OCI-LY1 (cell line): ENCODE measurements at regions not wholly inside any gene's neighbourhood (a gene's known extent, or its start where the extent isn't known, plus 50 kb on each side); places are given as distances from the start of the nearest gene placed in this dataset.
A peak's percentile ranks its signal among the peaks of the same experiment; 100 is the strongest.

ENCODE experiments used
- H2AFZ ChIP-seq: fragments of 200-600 bp; sonication (generic), shearing (Covaris generic); 2 replicates; pipeline ENCODE4 v1.6.0; 2014; ENCODE audit warnings: antibody characterized with exemption, mild to moderate bottlenecking, low read length
- H3F3A ChIP-seq: fragments of 200-600 bp; sonication (generic), shearing (Covaris generic); 2 replicates; pipeline ENCODE4 v1.6.0; 2014; ENCODE audit warnings: mild to moderate bottlenecking, antibody characterized with exemption, low read length, moderate library complexity; ENCODE audit not compliant: insufficient read depth
- H3K27ac ChIP-seq: fragments of 200-600 bp; sonication (generic); 2 replicates; pipeline ENCODE4 v1.5.1; 2014; ENCODE audit warnings: low read length, mixed run types, mild to moderate bottlenecking, low read depth; ENCODE audit not compliant: poor library complexity, severe bottlenecking
- H3K27me3 ChIP-seq: fragments of 200-600 bp; sonication (generic); 2 replicates; pipeline ENCODE4 v1.6.0; 2014; ENCODE audit warnings: antibody characterized with exemption, mild to moderate bottlenecking, low read length, moderate library complexity; ENCODE audit not compliant: insufficient read depth
- H3K36me3 ChIP-seq: fragments of 200-600 bp; sonication (generic); 2 replicates; pipeline ENCODE4 v1.6.1; 2014; ENCODE audit warnings: mild to moderate bottlenecking, antibody characterized with exemption, low read length, moderate library complexity, mixed read lengths; ENCODE audit not compliant: insufficient read depth
- H3K4me1 ChIP-seq: fragments of 200-600 bp; sonication (generic); 2 replicates; pipeline ENCODE4 v1.5.1; 2014; ENCODE audit warnings: mild to moderate bottlenecking, low read length, moderate library complexity; ENCODE audit not compliant: insufficient read depth, severe bottlenecking
- H3K4me2 ChIP-seq: fragments of 200-600 bp; sonication (generic), shearing (Covaris generic); 2 replicates; pipeline ENCODE4 v1.6.1; 2014; ENCODE audit warnings: low read length
- H3K4me3 ChIP-seq: fragments of 200-600 bp; sonication (generic); 2 replicates; pipeline ENCODE4 v1.5.1; 2014; ENCODE audit warnings: low read length, low read depth, mild to moderate bottlenecking, mixed read lengths; ENCODE audit not compliant: poor library complexity, severe bottlenecking
- H3K79me2 ChIP-seq: fragments of 200-600 bp; shearing (Covaris generic); 2 replicates; pipeline ENCODE4 v1.6.1; 2016; ENCODE audit warnings: mixed run types, low read length, mixed read lengths; ENCODE audit not compliant: insufficient read depth
- H3K9ac ChIP-seq: fragments of 200-600 bp; sonication (generic), shearing (Covaris generic); 2 replicates; pipeline ENCODE4 v1.6.1; 2014; ENCODE audit warnings: mild to moderate bottlenecking, low read length, mixed read lengths
- H3K9me2 ChIP-seq: fragments of 200-600 bp; sonication (generic), shearing (Covaris generic); 2 replicates; pipeline ENCODE4 v1.6.1; 2014; ENCODE audit warnings: low read depth, mild to moderate bottlenecking, low read length, mixed read lengths
- H3K9me3 ChIP-seq: fragments of 200-600 bp; shearing (Covaris generic); 2 replicates; pipeline ENCODE4 v1.6.1; 2014; ENCODE audit warnings: low read length, mixed read lengths
- H4K20me1 ChIP-seq: fragments of 200-600 bp; sonication (generic), shearing (Covaris generic); 2 replicates; pipeline ENCODE4 v1.6.0; 2016; ENCODE audit warnings: mild to moderate bottlenecking, low read length; ENCODE audit not compliant: insufficient read depth
- CTCF ChIP-seq: fragments of 200-600 bp; sonication (generic), shearing (Covaris generic); IDR thresholded peaks from 2 replicates; pipeline ENCODE4 v1.5.1; 2017; ENCODE audit warnings: mild to moderate bottlenecking, antibody characterized with exemption, low read length, moderate library complexity, mixed read lengths
- EZH2 ChIP-seq: fragments of 200-600 bp; sonication (generic), shearing (Covaris generic); IDR thresholded peaks from 2 replicates; pipeline ENCODE4 v1.8.0; 2017; ENCODE audit warnings: borderline replicate concordance, mixed run types, mild to moderate bottlenecking, antibody characterized with exemption, low read length, moderate library complexity, mixed read lengths

DNA sequence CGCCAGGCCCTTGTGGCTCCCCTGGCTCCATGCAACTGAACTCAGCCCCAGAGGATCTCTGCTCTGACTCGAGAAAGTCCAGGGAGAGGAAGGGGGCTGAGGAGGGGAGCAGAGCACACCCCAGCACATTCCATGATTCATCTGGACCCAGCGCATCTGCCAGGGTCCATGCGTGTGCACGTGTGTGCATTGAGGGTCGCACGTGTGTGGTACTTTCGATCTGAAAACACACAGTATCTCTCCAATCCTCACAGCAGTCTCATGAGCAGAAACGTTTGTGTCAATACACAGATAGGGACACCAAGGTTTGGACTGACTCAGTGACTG is 146.4 kb upstream of the ID2 start:
- Histone ChIP-seq H3K9me2 (no peaks in the 10 kb centered on the region), H2AFZ (no peak overlapping the region), H3K4me2 (peak overlapping the region; percentile 38; the same call in 1 of the 2 replicates), H3K36me3 (peaks cover 13% of the 10 kb centered on the region), H3K9me3 (peaks cover 9% of the 10 kb centered on the region), H4K20me1 (no peaks in the 10 kb centered on the region), H3K9ac (peak overlapping the region; percentile 56; the same call in 1 of the 2 replicates), H3K27ac (peak overlapping the region; percentile 87), H3K4me1 (peaks cover 68% of the 10 kb centered on the region), H3K27me3 (no peaks in the 10 kb centered on the region), H3F3A (no peaks in the 10 kb centered on the region), H3K79me2 (no peaks in the 10 kb centered on the region), H3K4me3 (peak overlapping the region; percentile 2)
- TF ChIP-seq CTCF (no peak), EZH2 (no peak)

DNA sequence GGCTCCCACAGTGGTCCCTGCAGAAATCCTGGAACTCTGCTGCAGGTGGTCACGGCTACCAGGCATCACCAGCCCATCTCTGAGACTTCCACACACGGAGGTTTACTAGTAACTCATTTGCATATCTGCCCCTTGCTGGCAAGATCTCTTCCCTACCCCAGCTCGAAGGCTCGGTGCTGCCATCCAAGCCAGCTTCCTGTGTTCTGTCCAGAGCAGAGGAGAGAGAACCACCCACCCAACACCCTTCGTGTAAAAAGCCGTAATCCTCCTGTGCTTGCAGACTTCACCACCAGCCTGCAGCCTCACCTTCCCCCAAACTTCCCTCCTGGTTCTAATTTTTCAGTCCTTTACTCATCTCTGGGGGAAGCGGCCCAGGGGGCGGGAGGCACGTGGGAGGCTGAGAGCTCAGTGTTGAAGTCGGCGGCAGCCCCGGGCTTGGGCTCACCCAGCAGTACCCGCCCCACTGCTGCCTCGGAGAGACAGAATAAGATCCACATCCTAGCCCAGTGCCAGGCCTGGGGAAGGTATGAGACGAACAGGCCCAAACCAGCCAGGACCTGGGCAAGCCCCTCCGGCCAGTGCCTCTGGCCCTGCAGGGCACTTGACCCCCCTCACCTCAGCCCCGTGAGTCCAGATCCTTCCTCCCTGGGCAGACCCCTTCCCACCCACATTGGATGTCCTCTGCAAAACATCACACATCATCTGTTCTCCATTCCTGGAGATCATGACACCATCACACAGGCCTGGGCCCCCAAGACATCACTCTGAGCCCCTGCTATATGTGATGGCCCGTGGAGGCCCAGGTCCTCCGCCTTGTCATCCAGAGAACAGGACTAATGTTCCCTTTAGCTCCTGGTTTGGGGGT is 145.8 kb upstream of the ID2 start:
- Histone ChIP-seq H3K9me3 (peaks cover 9% of the 10 kb centered on the region), H3K9ac (peak overlapping the region; percentile 56; the same call in 1 of the 2 replicates), H3K4me1 (peaks cover 70% of the 10 kb centered on the region), H4K20me1 (no peaks in the 10 kb centered on the region), H3K36me3 (peaks cover 13% of the 10 kb centered on the region), H2AFZ (no peak overlapping the region), H3K9me2 (no peaks in the 10 kb centered on the region), H3K4me3 (no peak overlapping the region), H3F3A (no peaks in the 10 kb centered on the region), H3K27me3 (no peaks in the 10 kb centered on the region), H3K79me2 (no peaks in the 10 kb centered on the region), H3K27ac (peak overlapping the region; percentile 87), H3K4me2 (peak overlapping the region; percentile 38; the same call in 1 of the 2 replicates)
- TF ChIP-seq CTCF, result no peak
- no peak for TF ChIP-seq EZH2

DNA sequence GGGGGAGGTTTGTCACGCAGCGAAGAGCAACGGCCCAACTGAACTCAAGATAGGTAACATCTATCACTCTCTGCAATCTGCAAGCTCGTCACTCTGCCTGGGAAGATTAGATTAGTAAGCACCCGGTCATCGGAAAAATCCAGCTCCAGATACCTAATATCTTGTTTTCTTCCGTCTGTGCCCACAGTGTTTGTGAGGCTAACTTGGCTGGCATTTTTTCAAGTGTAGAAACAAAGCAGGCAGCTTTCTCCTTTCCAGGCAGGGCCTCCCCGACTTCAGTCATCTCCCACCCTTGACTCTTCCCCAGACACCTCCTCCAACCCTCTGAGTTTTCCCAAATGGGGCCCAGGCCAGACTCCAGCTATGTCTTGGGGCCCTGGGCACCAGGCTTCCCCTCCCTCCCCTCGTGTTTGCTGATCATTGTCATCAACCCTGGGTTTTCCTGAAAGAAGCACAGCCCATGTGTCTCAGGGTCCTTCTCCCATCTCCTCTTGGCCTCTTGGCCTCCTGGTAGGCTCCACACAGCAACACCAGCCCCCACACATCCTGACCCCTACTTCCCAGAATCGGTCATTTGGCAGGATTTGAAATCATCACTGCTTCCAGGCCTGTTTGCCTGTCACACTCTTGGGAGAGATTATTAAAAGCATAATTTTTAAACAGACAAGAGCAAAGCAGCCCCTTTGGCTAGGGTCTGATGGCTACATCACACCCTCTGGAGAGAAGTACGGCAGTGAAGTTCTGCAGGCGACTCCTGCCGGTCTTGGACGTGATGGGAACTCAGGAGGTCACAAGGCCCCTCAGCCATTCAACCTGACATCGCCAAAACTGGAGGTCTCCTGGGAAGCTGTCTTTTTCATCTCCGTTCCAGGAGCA is 144.9 kb upstream of the ID2 start:
- Histone ChIP-seq H3K79me2 (no peaks in the 10 kb centered on the region), H3K9me2 (no peaks in the 10 kb centered on the region), H3K4me1 (peaks cover 79% of the 10 kb centered on the region), H3K27ac (peak overlapping the region; percentile 87), H2AFZ (no peak overlapping the region), H3K27me3 (no peaks in the 10 kb centered on the region), H4K20me1 (no peaks in the 10 kb centered on the region), H3K9ac (peak overlapping the region; percentile 56; the same call in 1 of the 2 replicates), H3K9me3 (peaks cover under 1% of the 10 kb centered on the region), H3K4me2 (peak overlapping the region; percentile 38; the same call in 1 of the 2 replicates), H3F3A (no peaks in the 10 kb centered on the region), H3K4me3 (no peak overlapping the region), H3K36me3 (peaks cover 10% of the 10 kb centered on the region)
- no peak for TF ChIP-seq EZH2
- TF ChIP-seq CTCF, result no peak
